ENCODE measurements at regions not wholly inside any gene's neighbourhood (a gene's known extent, or its start where the extent isn't known, plus 50 kb on each side); places are given as distances from the start of the nearest gene placed in this dataset.

GRCh38 chr12:125435871-125436270, 370.6 kb downstream of the AACS start:
- TF ChIP-seq EZH2 (IDR thresholded peaks at IDR 0.05) (no peak), CTCF (IDR thresholded peaks at IDR 0.05) (no peak), EZH2phosphoT487 (IDR thresholded peaks at IDR 0.05) (no peak)
